LNCAP (cell line): ENCODE measurements at regions not wholly inside any gene's neighbourhood (a gene's known extent, or its start where the extent isn't known, plus 50 kb on each side); places are given as distances from the start of the nearest gene placed in this dataset.

Experiments
- TF ChIP-seq, protein P1 (sequence below): fragments of 450-650 bp; IDR thresholded peaks from 2 replicates; pipeline ENCODE4 v1.5.1; 2017; ENCODE audit warnings: mild to moderate bottlenecking

DNA sequence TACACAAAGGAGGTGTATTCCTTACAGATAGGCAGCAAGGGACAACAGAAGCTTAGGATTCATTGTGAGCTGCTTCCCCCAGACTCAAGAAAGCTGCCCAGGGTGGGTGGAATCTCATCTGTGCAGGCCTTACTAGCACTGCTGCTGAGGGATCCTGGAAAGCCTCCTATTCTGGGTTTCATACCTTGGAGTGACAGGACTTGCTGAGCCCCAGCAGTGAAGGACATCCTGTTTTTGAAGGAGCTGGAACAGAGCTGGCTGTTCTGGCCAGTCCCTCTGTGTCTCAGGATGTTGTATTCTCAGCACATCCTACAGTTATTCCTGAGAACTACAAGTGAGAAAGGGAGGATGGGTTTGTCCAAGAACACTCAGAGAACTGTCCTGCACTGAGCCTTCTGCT is 486.3 kb downstream of the PTPRU start:
- TF ChIP-seq, protein P1, sequence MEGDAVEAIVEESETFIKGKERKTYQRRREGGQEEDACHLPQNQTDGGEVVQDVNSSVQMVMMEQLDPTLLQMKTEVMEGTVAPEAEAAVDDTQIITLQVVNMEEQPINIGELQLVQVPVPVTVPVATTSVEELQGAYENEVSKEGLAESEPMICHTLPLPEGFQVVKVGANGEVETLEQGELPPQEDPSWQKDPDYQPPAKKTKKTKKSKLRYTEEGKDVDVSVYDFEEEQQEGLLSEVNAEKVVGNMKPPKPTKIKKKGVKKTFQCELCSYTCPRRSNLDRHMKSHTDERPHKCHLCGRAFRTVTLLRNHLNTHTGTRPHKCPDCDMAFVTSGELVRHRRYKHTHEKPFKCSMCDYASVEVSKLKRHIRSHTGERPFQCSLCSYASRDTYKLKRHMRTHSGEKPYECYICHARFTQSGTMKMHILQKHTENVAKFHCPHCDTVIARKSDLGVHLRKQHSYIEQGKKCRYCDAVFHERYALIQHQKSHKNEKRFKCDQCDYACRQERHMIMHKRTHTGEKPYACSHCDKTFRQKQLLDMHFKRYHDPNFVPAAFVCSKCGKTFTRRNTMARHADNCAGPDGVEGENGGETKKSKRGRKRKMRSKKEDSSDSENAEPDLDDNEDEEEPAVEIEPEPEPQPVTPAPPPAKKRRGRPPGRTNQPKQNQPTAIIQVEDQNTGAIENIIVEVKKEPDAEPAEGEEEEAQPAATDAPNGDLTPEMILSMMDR = no peak

DNA sequence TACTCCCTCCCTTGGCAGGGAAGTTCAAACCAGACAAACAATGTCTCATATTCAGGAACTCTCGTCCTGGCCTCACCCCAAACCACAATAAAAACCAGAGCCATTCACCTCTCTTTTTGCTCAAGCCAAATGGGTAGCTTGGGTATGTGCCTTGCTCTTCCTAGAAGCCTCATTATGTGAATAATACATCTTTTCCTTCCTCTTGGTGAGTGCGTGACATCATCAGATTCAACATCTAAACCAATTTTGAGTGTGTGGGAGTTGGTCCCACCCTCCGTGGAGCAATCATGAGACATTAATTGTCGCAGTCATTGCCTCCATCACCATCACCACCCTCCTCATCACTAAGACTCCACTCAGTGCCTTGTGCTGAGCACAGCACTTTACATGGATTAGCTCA is 482.9 kb downstream of the PTPRU start:
- TF ChIP-seq, protein P1 = no peak

DNA sequence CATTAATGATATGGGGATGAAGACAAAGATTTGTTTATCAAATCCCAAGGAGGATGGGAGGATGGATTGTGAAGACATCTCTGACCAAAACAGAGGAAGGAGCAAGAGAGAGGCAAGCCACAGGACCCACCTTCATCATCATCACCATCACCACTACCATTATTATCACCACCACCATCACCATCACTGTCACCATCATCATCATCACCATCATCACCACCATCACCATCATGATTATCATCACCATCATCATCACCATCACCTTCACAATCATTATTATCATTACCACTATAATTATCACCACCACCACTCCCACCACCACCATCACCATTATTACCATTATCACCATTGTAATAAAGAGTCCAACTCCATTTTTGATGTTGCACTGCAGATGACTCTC is 482.5 kb downstream of the PTPRU start:
- TF ChIP-seq, protein P1 = no peak

DNA sequence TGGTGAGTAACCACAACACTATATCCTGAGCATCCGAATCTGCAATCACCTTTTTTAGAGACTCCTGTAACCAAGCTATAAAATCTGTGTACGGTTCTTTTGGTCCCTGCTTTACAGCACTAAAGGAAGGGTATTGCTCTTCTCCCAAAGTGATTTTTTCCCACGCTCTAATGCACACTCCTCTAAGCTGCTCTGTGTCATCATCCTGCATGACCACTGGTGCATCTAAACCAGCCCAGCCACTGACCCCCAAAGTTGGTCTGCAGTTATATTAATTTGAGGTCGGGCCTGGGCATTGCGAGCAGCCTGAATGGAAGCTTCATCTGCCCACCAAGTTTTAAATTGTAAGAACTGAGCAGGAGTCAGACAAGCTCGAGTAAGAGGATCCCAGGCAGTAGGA is 480.0 kb downstream of the PTPRU start:
- TF ChIP-seq, protein P1 = no peak

DNA sequence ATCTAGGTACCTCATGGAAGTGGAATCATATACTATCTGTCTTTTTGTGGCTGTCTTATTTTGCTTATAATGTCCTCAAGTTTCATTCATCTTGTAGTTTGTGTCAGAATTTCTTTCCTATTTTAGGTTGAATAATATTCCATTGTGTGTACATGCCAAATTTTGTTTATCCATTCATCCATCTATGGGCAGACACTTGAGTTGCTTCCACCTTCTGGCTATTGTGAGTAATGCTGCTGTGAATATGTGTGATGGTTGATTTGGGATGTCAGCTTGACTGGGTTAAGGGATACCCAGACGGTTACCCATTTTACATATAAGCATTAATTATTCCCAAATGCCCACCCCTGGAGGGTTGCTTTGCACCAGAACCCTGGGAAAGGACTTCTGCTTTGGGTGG is 477.5 kb downstream of the PTPRU start:
- TF ChIP-seq, protein P1 = peak; percentile 27; the same call in 1 of the 2 replicates

DNA sequence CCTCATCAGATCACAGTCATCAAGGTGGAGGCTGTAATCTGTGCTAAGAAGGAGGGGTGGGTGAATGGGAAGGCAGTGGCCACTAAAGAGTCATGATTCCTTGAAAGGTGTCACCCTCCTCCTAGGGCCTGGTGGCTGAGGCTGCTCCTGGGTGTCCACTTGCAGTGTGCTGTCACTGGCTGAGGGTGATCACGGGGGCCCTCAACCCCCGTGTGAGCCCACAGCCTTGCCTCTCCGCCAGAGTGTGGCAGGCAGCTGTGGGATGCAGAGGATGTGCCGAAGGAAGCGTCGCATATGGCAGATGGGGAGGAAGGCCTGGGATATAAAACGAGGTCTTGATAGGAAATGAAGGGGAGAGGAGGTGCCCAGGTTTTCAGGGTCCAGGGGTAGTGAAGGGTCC is 476.5 kb downstream of the PTPRU start:
- TF ChIP-seq, protein P1 = no peak

DNA sequence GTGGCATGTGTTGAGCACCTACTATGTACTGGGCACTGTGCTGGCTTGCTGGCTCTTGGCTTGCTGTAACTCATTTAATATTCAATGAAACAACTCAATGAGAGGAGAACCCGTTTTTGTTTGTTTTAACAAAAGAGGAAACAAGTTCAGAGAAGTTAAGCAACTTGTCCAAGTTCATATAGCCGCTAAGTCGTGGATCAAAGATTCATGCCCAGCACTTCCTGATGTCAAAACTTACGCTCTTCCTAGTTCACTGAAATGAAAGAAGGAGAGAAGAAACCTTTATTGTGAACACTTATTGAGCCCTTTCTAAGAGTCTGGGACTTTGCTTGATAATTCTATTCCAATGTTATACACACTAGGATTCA is 475.9 kb downstream of the PTPRU start:
- TF ChIP-seq, protein P1 = no peak

DNA sequence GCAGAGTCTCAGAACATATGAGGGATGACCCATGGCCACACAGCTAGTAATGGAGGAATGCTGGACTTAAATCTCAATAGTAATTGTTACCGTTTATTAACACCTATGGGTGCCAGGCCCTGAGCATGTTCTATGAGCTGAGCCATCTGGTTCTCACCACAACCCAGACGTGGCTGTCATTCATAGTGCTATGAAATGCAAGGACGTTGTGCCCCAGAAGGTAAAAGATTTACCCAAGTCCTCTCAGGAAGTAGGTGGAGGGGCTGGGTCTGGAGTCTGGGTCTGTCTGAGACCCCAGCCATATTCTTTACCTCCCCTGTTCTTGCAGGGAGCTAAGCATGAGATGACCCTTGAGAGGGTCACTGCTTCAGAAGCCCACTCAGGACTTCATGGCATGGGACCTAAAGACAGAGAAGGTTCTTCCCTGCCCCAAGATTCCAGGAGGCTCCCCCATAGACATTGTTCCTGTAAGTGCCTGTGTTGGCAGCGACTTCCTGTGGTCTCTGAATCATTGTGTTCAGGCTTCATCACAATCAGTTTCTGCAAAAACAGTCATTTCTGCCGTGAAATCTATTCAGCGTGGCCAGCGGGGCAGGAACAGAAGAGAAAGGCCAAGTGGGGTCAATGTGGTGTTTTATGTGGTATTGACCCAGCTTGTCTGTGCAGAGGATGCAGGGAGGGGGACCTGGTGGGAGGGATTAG is 475.4 kb downstream of the PTPRU start:
- TF ChIP-seq, protein P1 = no peak
